ENCODE measurements at regions not wholly inside any gene's neighbourhood (a gene's known extent, or its start where the extent isn't known, plus 50 kb on each side); places are given as distances from the start of the nearest gene placed in this dataset.

DNA sequence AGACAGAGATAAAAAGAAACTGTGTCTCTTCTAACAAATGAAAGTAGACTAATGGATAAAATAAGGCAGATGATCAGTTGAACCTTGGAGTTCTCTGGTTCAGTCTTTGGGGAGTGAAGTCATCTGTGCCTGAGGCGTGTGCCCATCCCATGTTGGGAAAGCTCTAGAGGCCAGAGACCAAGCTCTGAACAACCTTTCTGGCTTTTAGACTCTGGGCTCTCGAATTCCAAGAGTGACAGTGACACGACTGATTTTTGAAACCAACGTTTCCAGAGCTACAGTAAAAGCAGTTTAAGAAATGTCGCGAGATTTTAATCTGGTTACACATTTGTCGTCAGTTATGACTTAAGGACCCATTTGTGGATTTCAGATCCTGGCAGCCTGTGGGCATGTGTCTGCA, 83.7 kb upstream of the APCDD1 start:
- DNase-seq (ENCODE audit: low read depth) = no peak
- H3K4me3 ChIP-seq (ENCODE audit: low read depth, low read length) = no peak overlapping the region
- TF ChIP-seq, protein P1, sequence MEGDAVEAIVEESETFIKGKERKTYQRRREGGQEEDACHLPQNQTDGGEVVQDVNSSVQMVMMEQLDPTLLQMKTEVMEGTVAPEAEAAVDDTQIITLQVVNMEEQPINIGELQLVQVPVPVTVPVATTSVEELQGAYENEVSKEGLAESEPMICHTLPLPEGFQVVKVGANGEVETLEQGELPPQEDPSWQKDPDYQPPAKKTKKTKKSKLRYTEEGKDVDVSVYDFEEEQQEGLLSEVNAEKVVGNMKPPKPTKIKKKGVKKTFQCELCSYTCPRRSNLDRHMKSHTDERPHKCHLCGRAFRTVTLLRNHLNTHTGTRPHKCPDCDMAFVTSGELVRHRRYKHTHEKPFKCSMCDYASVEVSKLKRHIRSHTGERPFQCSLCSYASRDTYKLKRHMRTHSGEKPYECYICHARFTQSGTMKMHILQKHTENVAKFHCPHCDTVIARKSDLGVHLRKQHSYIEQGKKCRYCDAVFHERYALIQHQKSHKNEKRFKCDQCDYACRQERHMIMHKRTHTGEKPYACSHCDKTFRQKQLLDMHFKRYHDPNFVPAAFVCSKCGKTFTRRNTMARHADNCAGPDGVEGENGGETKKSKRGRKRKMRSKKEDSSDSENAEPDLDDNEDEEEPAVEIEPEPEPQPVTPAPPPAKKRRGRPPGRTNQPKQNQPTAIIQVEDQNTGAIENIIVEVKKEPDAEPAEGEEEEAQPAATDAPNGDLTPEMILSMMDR (IDR thresholded peaks at IDR 0.05; ENCODE audit: insufficient read depth, low read depth, low read length, missing control alignments) = no peak

DNA sequence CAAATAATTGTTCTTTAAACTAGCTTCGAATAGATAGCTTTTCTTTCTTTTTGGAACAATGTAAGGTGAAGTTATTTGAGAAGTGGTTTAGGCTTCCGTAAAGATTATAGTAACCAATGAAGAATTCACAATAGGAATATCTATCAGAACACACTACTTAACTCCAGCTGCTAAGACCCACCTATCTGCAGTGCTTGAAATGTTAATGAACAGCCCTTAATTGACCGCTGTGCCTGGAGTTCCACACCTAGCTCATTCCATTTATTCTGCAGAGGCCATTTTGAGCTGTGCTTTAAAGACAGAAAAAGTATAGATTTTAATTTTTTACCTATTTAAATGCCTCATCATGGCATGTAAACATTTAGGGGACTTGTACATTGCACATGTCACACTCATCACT, 83.3 kb upstream of the APCDD1 start:
- no peak overlapping the region for H3K4me3 ChIP-seq (ENCODE audit: low read depth, low read length)
- no peak for DNase-seq (ENCODE audit: low read depth)
- TF ChIP-seq, protein P1 (IDR thresholded peaks at IDR 0.05; ENCODE audit: insufficient read depth, low read depth, low read length, missing control alignments) = no peak

- no peak overlapping the region for H3K4me3 ChIP-seq (ENCODE audit: low read depth, low read length)
- no peak for DNase-seq (ENCODE audit: low read depth)
- TF ChIP-seq, protein P1 (IDR thresholded peaks at IDR 0.05; ENCODE audit: insufficient read depth, low read depth, low read length, missing control alignments) = no peak
Observed at GRCh38 chr18:10374195-10374594, 80.2 kb upstream of the APCDD1 start.

DNA sequence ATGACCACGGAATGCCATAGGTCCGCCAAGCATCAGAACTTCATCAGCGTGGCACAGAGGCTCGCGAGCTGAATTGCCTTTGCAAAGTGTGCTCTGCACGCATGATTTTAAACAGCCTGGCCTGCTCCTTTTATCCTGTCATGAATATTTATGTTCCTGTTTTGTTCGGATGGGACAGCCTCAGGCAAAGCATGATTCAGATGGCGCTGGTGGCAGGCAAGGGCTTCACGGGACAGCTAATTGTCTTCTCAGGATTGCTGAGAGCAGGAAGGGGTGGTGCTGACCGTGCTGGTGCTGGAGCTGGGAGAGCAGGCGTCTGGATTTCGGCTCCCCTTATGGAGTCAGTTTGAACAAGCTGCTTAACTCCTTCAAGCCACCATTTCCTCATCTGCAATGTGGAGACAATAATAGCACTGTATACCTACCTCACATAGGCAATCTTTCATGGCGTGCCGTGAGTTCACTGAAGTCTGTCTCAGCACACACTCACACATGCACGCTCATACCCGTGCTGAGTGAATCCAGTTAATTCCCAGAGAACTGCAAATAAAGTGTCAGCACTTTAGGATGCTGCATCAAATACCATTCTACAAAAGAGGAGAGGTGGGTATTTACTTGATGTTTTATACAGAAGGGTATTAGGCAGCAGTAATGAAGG, 79.7 kb upstream of the APCDD1 start:
- no peak overlapping the region for H3K4me3 ChIP-seq (ENCODE audit: low read depth, low read length)
- TF ChIP-seq, protein P1 (IDR thresholded peaks at IDR 0.05; ENCODE audit: insufficient read depth, low read depth, low read length, missing control alignments) = no peak
- no peak for DNase-seq (ENCODE audit: low read depth)

DNA sequence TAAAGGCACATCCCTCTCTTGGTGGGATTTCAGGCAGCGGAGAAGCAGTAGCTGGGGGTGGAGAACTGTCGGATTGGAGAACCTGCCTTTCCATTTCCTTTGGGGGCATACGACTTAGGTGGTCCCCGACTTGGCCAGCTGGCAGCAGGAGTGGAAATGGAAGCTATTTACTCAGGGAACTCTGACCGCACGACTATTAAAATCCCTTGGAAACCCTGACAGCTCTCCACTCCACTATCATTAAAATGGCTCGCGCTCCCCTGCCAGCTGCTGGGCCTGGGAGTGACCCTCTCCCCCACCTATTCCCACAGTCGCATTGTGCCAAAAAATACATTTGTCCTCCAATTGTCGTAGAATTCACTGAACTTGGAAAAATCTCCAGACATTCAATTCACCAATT, 77.7 kb upstream of the APCDD1 start:
- TF ChIP-seq, protein P1 (IDR thresholded peaks at IDR 0.05; ENCODE audit: insufficient read depth, low read depth, low read length, missing control alignments) = no peak
- no peak for DNase-seq (ENCODE audit: low read depth)
- no peak overlapping the region for H3K4me3 ChIP-seq (ENCODE audit: low read depth, low read length)

DNA sequence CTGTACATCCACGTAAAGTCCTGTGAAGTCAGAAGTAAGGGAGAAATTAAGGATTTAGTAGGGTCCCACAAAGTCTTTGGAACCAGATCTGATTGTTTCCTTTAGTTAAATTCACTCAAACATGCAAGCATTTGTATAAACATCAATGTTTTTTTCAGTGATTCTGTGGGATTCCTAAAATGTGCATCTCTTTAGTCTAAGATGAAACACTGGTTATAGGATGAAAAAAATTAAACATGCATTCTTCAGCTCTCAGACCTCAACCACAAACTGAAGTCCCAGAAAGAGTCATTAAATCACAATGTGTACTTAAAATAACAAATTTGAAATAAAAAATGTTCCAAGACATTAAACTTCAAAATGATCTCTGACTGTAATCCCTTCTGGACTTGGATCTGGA, 76.5 kb upstream of the APCDD1 start:
- TF ChIP-seq, protein P1 (IDR thresholded peaks at IDR 0.05; ENCODE audit: insufficient read depth, low read depth, low read length, missing control alignments) = no peak
- DNase-seq (ENCODE audit: low read depth) = no peak
- no peak overlapping the region for H3K4me3 ChIP-seq (ENCODE audit: low read depth, low read length)
